Esophagus squamous epithelium (tissue), 5 donors: ENCODE measurements at regions not wholly inside any gene's neighbourhood (a gene's known extent, or its start where the extent isn't known, plus 50 kb on each side); places are given as distances from the start of the nearest gene placed in this dataset.
"Not testable (repeated sequence)": the region's sequence is repeated elsewhere in the genome, so short reads cannot be mapped to it uniquely, and the experiment has no call there.

Experiments
- DNase-seq: peaks from one replicate; lab custom pipeline; 2025; lab: John Stamatoyannopoulos, UW
- H3K27ac ChIP-seq, 4 donors: fragments of 200-600 bp; sonication (generic); one replicate each; pipeline ENCODE4 v1.5.1; 2016 to 2019; ENCODE audit warnings: mild to moderate bottlenecking in 1 of 4
- H3K27me3 ChIP-seq, 4 donors: fragments of 200-600 bp; sonication (generic); 1 replicate in 3 of 4; 2 replicates in 1 of 4; pipeline versions ENCODE4 v1.5.1 to v1.6.0; 2017 to 2021; ENCODE audit warnings: antibody characterized with exemption in 1 of 4
- H3K36me3 ChIP-seq, 3 donors: fragments of 200-600 bp; sonication (generic); one replicate each; pipeline ENCODE4 v1.5.1; 2016 to 2019
- H3K4me1 ChIP-seq, 3 donors: fragments of 200-600 bp; sonication (generic); one replicate each; pipeline ENCODE4 v1.5.1; 2017 to 2019
- H3K4me3 ChIP-seq, 4 donors: fragments of 200-600 bp; sonication (generic); 1 replicate in 3 of 4; 2 replicates in 1 of 4; pipeline ENCODE4 v1.5.1; 2016 to 2019; ENCODE audit warnings: mild to moderate bottlenecking in 2 of 4, moderate library complexity in 1 of 4
- H3K9me3 ChIP-seq, 3 donors: fragments of 200-600 bp; sonication (generic); one replicate each; pipeline ENCODE4 v1.5.1; 2016 to 2019
- CTCF ChIP-seq, 6 experiments: fragments of 450-650 bp in 4 of 6; fragments of 200-600 bp in 2 of 6; sonication (generic) in 2 of 6; IDR thresholded peaks; one replicate each; pipeline ENCODE4 v1.5.1; 2016 to 2019; ENCODE audit warnings: antibody characterized with exemption in 6 of 6, mild to moderate bottlenecking in 4 of 6, moderate library complexity in 4 of 6
- POLR2A ChIP-seq, 4 donors: fragments of 450-650 bp; IDR thresholded peaks; one replicate each; pipeline ENCODE4 v1.6.1; 2017; ENCODE audit warnings: antibody characterized with exemption in 4 of 4, mild to moderate bottlenecking in 4 of 4, moderate library complexity in 3 of 4
- WGBS, 2 donors: methylation state at CpG; one replicate each; pipeline ENCODE4 v1.1.5; 2018; 5-methylcytosine and 5-hydroxymethylcytosine counted together
- intact Hi-C: fragments of 100-400 bp; cut with DNase I; formaldehyde crosslinking; loops from one replicate; pipeline ENCODE4 v1.15.0; 2022
- donor health status: DM: yes; HTN: yes; CAD: no.

DNA sequence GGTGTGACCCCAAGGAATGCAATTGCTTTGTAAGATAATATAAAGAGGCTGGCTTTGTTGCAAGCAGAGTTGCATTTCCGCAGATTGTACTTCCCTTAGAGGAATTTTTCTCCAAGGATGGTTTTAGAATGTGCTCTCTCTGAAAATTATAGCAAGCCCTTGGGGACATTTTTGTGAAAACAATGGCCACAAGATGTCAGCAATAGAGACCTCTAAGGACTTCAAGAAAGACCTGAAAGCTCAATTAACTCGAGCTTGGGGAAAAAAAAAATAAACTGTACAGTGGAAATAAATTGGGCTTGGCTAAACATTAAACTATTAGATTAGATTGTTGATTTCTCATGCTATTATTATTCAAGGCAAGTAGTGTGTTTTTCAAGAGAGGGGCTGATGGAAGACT is 81.3 kb upstream of the KYNU start:
- intact Hi-C loops, result no loop called here
- Histone ChIP-seq H3K27me3 (no peaks in the 10 kb centered on the region), H3K9me3 (no peaks in the 10 kb centered on the region), H3K27ac (no peak overlapping the region), H3K4me3 (no peak overlapping the region), H3K36me3 (no peaks in the 10 kb centered on the region), H3K4me1 (no peaks in the 10 kb centered on the region)
- no peak for DNase-seq
- no peak for TF ChIP-seq CTCF (IDR thresholded peaks at IDR 0.05)
- TF ChIP-seq POLR2A (IDR thresholded peaks at IDR 0.05), result no peak
- 56 to 57% methylated on average over 2 of the region's 2 CpGs for whole genome bisulfite sequencing, 2 donors

DNA sequence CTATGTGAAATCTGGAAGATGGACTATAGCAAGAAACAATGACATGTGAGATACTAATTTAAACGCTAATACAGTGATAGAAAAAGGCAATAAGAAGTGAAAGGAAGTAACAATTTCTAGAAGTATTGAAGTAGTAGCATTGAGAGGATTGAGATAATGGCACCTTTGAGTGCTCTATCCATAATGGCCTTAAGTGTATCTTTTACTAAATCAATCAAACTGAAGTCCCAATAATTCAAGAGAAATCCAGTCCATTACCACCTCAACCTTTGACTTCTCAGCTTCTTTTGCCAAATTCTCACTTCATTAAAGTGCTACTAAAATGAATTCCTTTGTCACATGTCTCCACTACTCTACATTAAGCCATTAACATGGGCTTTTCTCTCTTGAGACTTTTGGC is 82.6 kb upstream of the KYNU start:
- no peaks in the 10 kb centered on the region for H3K4me1 ChIP-seq
- no peak overlapping the region for H3K27ac ChIP-seq
- H3K9me3 ChIP-seq, result no peaks in the 10 kb centered on the region
- intact Hi-C loops, result no loop called here
- no peak for DNase-seq
- H3K27me3 ChIP-seq, result no peaks in the 10 kb centered on the region
- 77 to 96% methylated on average over 1 of the region's 1 CpG for WGBS, 2 donors
- TF ChIP-seq CTCF (IDR thresholded peaks at IDR 0.05) (no peak), POLR2A (IDR thresholded peaks at IDR 0.05) (no peak)
- H3K4me3 ChIP-seq, result no peak overlapping the region
- H3K36me3 ChIP-seq, result no peaks in the 10 kb centered on the region

- DNase-seq, H3K27me3 ChIP-seq, H3K27ac ChIP-seq, intact Hi-C loops, H3K36me3 ChIP-seq, H3K4me3 ChIP-seq, H3K4me1 ChIP-seq, H3K9me3 ChIP-seq: not testable (repeated sequence)
- WGBS, 2 donors, result 76 to 83% methylated on average over 3 of the region's 3 CpGs
Measured at GRCh38 chr2:142792328-142792727, 85.1 kb upstream of the KYNU start.

DNA sequence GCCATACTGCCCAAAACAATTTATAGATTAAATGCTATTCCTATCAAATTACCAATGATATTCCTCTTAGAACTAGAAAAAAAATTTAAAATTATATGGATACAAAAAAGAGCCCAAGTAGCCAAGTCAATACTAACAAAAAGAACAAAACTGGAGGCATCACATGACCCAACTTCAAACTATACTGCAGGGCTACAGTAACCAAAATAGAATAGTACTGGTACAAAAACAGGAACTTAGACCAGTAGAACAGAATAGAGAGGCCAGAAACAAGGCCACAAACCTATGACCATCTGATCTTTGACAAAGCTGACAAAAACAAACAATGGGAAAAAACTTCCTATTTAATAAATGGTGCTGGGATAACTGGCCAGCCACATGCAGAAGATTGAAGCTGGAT is 86.1 kb upstream of the KYNU start:
- intact Hi-C loops, result no loop called here
- Histone ChIP-seq H3K36me3 (no peaks in the 10 kb centered on the region), H3K27me3 (no peaks in the 10 kb centered on the region), H3K9me3 (no peaks in the 10 kb centered on the region), H3K4me3 (no peak overlapping the region), H3K27ac (no peak overlapping the region), H3K4me1 (no peaks in the 10 kb centered on the region)
- no peak for DNase-seq
- no peak for TF ChIP-seq CTCF (IDR thresholded peaks at IDR 0.05)
- no peak for TF ChIP-seq POLR2A (IDR thresholded peaks at IDR 0.05)

DNA sequence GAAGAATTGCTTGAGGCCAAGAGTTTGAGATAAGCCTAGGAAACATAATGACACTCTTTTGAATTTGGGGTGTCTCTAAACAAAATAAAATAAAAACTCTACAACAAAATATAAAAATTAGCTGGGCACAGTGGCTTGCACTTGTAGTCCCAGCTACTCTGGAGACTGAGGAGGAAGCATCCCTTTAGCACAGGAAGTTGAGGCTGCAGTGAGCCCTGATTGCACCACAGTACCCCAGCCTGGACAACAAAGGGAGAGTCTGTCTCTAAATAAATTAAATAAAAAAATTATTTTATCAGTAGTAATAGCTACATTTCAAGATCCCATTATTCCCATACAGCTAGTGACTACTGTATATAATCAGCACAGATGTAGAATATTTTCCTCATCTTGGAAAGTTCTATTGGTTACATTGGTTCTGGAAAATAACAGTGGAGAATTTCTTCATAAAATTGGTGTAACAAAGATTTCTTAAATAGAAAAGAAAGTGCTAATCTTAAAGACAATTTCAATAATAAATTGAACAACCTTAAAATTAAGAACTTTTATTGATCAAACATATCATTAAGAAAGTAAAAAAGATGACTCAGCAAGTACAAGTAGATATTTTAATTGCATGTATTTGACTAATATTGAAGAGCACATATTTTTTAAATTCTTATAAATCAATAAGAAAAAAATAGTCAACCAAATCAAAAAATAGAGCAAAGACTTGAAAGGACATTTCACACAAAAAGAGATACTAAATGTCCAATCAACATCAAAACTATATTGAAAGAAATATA is 90.4 kb upstream of the KYNU start:
- H3K4me3 ChIP-seq, result no peak overlapping the region
- DNase-seq, result no peak
- no peak overlapping the region for H3K27ac ChIP-seq
- H3K4me1 ChIP-seq, result no peaks in the 10 kb centered on the region
- no peaks in the 10 kb centered on the region for H3K27me3 ChIP-seq
- TF ChIP-seq POLR2A (IDR thresholded peaks at IDR 0.05) (no peak), CTCF (IDR thresholded peaks at IDR 0.05) (no peak)
- intact Hi-C loops, result no loop called here
- H3K9me3 ChIP-seq, result no peaks in the 10 kb centered on the region
- H3K36me3 ChIP-seq, result no peaks in the 10 kb centered on the region
